Fibroblast of lung (primary cell): ENCODE measurements at regions not wholly inside any gene's neighbourhood (a gene's known extent, or its start where the extent isn't known, plus 50 kb on each side); places are given as distances from the start of the nearest gene placed in this dataset.

ENCODE experiments used
- DNase-seq, 2 donors: peaks; one replicate each; pipeline versions ENCODE4 v3.0.0 to v3.0.0-alpha.2; 2010; ENCODE audit warnings: low read depth in 2 of 2
- H2AFZ ChIP-seq: 2 replicates; pipeline ENCODE4 v1.5.1; 2012; ENCODE audit warnings: low read length, control low read depth, inconsistent platforms
- H3K27ac ChIP-seq: 2 replicates; pipeline ENCODE4 v1.5.1; 2011; ENCODE audit warnings: low read length, control low read depth; ENCODE audit not compliant: insufficient read depth
- H3K27me3 ChIP-seq: 2 replicates; pipeline ENCODE4 v1.5.1; 2011; ENCODE audit warnings: mild to moderate bottlenecking, low read length; ENCODE audit not compliant: control insufficient read depth, insufficient read depth
- H3K36me3 ChIP-seq: 2 replicates; pipeline ENCODE4 v1.5.1; 2011; ENCODE audit warnings: low read length; ENCODE audit not compliant: control insufficient read depth, insufficient read depth
- H3K4me1 ChIP-seq: 2 replicates; pipeline ENCODE4 v1.5.1; 2011; ENCODE audit warnings: low read length; ENCODE audit not compliant: control insufficient read depth, insufficient read depth; ENCODE audit errors: extremely low read depth
- H3K4me2 ChIP-seq: 2 replicates; pipeline ENCODE4 v1.5.1; 2011; ENCODE audit warnings: low read length, control low read depth; ENCODE audit not compliant: insufficient read depth; ENCODE audit errors: extremely low read depth
- H3K4me3 ChIP-seq, 4 experiments: fragments of 200-600 bp in 1 of 4; sonication (generic) in 1 of 4; replicated peaks in 1 of 4; 2 replicates each; pipeline ENCODE4 v1.5.1; 2011 to 2016; ENCODE audit warnings: low read length in 4 of 4, low read depth in 3 of 4, mild to moderate bottlenecking in 3 of 4, control low read depth in 2 of 4, inconsistent platforms in 1 of 4, mixed read lengths in 1 of 4; ENCODE audit not compliant: insufficient read depth in 1 of 4; ENCODE audit errors: control extremely low read depth in 1 of 4
- H3K79me2 ChIP-seq: 2 replicates; pipeline ENCODE4 v1.5.1; 2012; ENCODE audit warnings: mild to moderate bottlenecking, low read length, inconsistent platforms; ENCODE audit not compliant: control insufficient read depth, insufficient read depth
- H3K9ac ChIP-seq: 2 replicates; pipeline ENCODE4 v1.5.1; 2011; ENCODE audit warnings: mild to moderate bottlenecking, low read length, control low read depth; ENCODE audit not compliant: insufficient read depth
- H3K9me3 ChIP-seq: 2 replicates; pipeline ENCODE4 v1.5.1; 2012; ENCODE audit warnings: low read depth, low read length; ENCODE audit not compliant: control insufficient read depth, insufficient read depth
- H4K20me1 ChIP-seq: 2 replicates; pipeline ENCODE4 v1.5.1; 2011; ENCODE audit warnings: low read length; ENCODE audit not compliant: control insufficient read depth, insufficient read depth; ENCODE audit errors: extremely low read depth
- EZH2 ChIP-seq: IDR thresholded peaks from 2 replicates; pipeline ENCODE4 v1.5.1; 2012; ENCODE audit warnings: low read length, control low read depth, mild to moderate bottlenecking; ENCODE audit errors: missing control alignments
- TF ChIP-seq, protein P1 (sequence below), 2 donors: IDR thresholded peaks in 1 of 2; conservative IDR thresholded peaks in 1 of 2; 1 replicate in 1 of 2; 2 replicates in 1 of 2; pipeline ENCODE4 v1.5.1; 2011 to 2012; ENCODE audit warnings: low read length in 2 of 2, control low read depth in 1 of 2, inconsistent platforms in 1 of 2, low read depth in 1 of 2, mild to moderate bottlenecking in 1 of 2

GRCh38 chr10:105370692-105371091, 729.6 kb downstream of the SORCS3 start:
- Histone ChIP-seq H3K27me3 (no peaks in the 10 kb centered on the region), H4K20me1 (no peaks in the 10 kb centered on the region), H2AFZ (no peak overlapping the region), H3K79me2 (no peaks in the 10 kb centered on the region), H3K27ac (no peak overlapping the region), H3K4me2 (no peak overlapping the region), H3K36me3 (no peaks in the 10 kb centered on the region), H3K9me3 (no peaks in the 10 kb centered on the region), H3K9ac (no peak overlapping the region), H3K4me3 (no peak overlapping the region), H3K4me1 (no peaks in the 10 kb centered on the region)
- TF ChIP-seq, protein P1, sequence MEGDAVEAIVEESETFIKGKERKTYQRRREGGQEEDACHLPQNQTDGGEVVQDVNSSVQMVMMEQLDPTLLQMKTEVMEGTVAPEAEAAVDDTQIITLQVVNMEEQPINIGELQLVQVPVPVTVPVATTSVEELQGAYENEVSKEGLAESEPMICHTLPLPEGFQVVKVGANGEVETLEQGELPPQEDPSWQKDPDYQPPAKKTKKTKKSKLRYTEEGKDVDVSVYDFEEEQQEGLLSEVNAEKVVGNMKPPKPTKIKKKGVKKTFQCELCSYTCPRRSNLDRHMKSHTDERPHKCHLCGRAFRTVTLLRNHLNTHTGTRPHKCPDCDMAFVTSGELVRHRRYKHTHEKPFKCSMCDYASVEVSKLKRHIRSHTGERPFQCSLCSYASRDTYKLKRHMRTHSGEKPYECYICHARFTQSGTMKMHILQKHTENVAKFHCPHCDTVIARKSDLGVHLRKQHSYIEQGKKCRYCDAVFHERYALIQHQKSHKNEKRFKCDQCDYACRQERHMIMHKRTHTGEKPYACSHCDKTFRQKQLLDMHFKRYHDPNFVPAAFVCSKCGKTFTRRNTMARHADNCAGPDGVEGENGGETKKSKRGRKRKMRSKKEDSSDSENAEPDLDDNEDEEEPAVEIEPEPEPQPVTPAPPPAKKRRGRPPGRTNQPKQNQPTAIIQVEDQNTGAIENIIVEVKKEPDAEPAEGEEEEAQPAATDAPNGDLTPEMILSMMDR (conservative IDR thresholded peaks at IDR 0.05 in 1 of 2, IDR thresholded peaks at IDR 0.05 in 1 of 2; ENCODE audit: low read depth in 1 of 2, low read length in 2 of 2) = no peak
- TF ChIP-seq EZH2 = no peak
- DNase-seq = no peak

DNA sequence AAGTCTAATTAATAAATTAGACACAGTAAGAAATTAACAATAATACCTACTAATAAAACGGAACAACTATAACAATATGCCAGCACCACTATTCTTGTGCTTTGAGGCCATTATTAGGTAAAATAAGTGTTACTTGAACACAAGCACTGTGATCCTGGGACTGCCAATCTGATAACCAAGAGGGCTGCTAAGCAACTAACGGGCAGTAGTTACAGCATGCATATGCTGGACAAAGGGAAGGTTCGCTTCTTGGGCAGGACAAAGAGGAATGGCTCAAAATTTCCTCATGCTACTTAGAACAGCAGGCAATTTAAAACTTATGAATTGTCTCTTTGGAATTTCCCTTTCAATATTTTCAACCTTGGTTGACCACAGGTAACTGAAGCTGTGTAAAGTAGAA, 718.6 kb downstream of the SORCS3 start:
- Histone ChIP-seq H2AFZ (no peak overlapping the region), H3K4me3 (no peak overlapping the region), H3K4me2 (no peak overlapping the region), H4K20me1 (no peaks in the 10 kb centered on the region), H3K36me3 (no peaks in the 10 kb centered on the region), H3K27me3 (no peaks in the 10 kb centered on the region), H3K79me2 (no peaks in the 10 kb centered on the region), H3K9ac (no peak overlapping the region), H3K27ac (no peak overlapping the region), H3K9me3 (no peaks in the 10 kb centered on the region), H3K4me1 (no peaks in the 10 kb centered on the region)
- TF ChIP-seq, protein P1 (conservative IDR thresholded peaks at IDR 0.05 in 1 of 2, IDR thresholded peaks at IDR 0.05 in 1 of 2; ENCODE audit: low read depth in 1 of 2, low read length in 2 of 2) = no peak
- no peak for TF ChIP-seq EZH2
- DNase-seq = peak in 1 of 2 donors; percentile 3

GRCh38 chr10:105358911-105359310, 717.8 kb downstream of the SORCS3 start:
- Histone ChIP-seq H3K27ac (no peak overlapping the region), H3K9ac (no peak overlapping the region), H3K9me3 (no peaks in the 10 kb centered on the region), H2AFZ (no peak overlapping the region), H3K79me2 (no peaks in the 10 kb centered on the region), H4K20me1 (no peaks in the 10 kb centered on the region), H3K4me3 (no peak overlapping the region), H3K4me1 (no peaks in the 10 kb centered on the region), H3K4me2 (no peak overlapping the region), H3K36me3 (no peaks in the 10 kb centered on the region), H3K27me3 (no peaks in the 10 kb centered on the region)
- TF ChIP-seq EZH2 = no peak
- TF ChIP-seq, protein P1 (conservative IDR thresholded peaks at IDR 0.05 in 1 of 2, IDR thresholded peaks at IDR 0.05 in 1 of 2; ENCODE audit: low read depth in 1 of 2, low read length in 2 of 2) = no peak
- peak in 1 of 2 donors; percentile 59 for DNase-seq
